ENCODE measurements at regions not wholly inside any gene's neighbourhood (a gene's known extent, or its start where the extent isn't known, plus 50 kb on each side); places are given as distances from the start of the nearest gene placed in this dataset.

DNA sequence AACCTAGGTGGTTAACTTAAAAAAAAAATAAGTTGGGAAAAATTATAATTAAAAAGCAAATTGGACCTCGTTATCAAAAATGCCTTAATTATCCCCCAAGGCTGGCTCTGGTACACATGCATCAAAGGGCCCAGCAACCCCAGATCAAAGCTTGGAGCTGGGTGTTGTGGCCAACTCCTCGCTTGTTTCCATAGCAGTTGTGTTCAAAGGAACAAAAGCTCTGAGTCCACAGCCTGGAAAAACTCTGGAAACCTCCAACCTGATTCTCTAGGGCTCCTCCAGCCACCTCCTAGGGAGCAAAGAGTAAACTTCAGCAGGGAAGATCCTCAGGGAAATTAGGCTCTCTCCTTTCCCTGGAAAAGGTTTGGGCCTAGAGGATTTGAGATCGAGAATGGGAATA is 149.4 kb downstream of the NXPE2 start:
- no peak for TF ChIP-seq POLR2AphosphoS5 (IDR thresholded peaks at IDR 0.05; ENCODE audit: low read depth, low read length)
- TF ChIP-seq, protein P1, sequence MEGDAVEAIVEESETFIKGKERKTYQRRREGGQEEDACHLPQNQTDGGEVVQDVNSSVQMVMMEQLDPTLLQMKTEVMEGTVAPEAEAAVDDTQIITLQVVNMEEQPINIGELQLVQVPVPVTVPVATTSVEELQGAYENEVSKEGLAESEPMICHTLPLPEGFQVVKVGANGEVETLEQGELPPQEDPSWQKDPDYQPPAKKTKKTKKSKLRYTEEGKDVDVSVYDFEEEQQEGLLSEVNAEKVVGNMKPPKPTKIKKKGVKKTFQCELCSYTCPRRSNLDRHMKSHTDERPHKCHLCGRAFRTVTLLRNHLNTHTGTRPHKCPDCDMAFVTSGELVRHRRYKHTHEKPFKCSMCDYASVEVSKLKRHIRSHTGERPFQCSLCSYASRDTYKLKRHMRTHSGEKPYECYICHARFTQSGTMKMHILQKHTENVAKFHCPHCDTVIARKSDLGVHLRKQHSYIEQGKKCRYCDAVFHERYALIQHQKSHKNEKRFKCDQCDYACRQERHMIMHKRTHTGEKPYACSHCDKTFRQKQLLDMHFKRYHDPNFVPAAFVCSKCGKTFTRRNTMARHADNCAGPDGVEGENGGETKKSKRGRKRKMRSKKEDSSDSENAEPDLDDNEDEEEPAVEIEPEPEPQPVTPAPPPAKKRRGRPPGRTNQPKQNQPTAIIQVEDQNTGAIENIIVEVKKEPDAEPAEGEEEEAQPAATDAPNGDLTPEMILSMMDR (IDR thresholded peaks at IDR 0.05) = no peak
- TF ChIP-seq, protein P2, sequence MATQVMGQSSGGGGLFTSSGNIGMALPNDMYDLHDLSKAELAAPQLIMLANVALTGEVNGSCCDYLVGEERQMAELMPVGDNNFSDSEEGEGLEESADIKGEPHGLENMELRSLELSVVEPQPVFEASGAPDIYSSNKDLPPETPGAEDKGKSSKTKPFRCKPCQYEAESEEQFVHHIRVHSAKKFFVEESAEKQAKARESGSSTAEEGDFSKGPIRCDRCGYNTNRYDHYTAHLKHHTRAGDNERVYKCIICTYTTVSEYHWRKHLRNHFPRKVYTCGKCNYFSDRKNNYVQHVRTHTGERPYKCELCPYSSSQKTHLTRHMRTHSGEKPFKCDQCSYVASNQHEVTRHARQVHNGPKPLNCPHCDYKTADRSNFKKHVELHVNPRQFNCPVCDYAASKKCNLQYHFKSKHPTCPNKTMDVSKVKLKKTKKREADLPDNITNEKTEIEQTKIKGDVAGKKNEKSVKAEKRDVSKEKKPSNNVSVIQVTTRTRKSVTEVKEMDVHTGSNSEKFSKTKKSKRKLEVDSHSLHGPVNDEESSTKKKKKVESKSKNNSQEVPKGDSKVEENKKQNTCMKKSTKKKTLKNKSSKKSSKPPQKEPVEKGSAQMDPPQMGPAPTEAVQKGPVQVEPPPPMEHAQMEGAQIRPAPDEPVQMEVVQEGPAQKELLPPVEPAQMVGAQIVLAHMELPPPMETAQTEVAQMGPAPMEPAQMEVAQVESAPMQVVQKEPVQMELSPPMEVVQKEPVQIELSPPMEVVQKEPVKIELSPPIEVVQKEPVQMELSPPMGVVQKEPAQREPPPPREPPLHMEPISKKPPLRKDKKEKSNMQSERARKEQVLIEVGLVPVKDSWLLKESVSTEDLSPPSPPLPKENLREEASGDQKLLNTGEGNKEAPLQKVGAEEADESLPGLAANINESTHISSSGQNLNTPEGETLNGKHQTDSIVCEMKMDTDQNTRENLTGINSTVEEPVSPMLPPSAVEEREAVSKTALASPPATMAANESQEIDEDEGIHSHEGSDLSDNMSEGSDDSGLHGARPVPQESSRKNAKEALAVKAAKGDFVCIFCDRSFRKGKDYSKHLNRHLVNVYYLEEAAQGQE (IDR thresholded peaks at IDR 0.05; ENCODE audit: low read depth, low read length) = no peak
- no peak for TF ChIP-seq MXI1 (IDR thresholded peaks at IDR 0.05; ENCODE audit: low read depth, low read length)
- no peak for TF ChIP-seq FOXJ3 (CRISPR knock-in tag; IDR thresholded peaks at IDR 0.05)
- TF ChIP-seq CHD2 (IDR thresholded peaks at IDR 0.05; ENCODE audit: low read length, partially characterized antibody) = no peak
- TF ChIP-seq NRF1 (IDR thresholded peaks at IDR 0.05; ENCODE audit: low read depth, low read length) = no peak
- TF ChIP-seq, protein P3, sequence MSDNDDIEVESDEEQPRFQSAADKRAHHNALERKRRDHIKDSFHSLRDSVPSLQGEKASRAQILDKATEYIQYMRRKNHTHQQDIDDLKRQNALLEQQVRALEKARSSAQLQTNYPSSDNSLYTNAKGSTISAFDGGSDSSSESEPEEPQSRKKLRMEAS (IDR thresholded peaks at IDR 0.05; ENCODE audit: low read depth) = no peak
- no peak for TF ChIP-seq JUND (IDR thresholded peaks at IDR 0.05)
- TF ChIP-seq, protein P4, sequence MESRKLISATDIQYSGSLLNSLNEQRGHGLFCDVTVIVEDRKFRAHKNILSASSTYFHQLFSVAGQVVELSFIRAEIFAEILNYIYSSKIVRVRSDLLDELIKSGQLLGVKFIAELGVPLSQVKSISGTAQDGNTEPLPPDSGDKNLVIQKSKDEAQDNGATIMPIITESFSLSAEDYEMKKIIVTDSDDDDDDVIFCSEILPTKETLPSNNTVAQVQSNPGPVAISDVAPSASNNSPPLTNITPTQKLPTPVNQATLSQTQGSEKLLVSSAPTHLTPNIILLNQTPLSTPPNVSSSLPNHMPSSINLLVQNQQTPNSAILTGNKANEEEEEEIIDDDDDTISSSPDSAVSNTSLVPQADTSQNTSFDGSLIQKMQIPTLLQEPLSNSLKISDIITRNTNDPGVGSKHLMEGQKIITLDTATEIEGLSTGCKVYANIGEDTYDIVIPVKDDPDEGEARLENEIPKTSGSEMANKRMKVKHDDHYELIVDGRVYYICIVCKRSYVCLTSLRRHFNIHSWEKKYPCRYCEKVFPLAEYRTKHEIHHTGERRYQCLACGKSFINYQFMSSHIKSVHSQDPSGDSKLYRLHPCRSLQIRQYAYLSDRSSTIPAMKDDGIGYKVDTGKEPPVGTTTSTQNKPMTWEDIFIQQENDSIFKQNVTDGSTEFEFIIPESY (IDR thresholded peaks at IDR 0.05; ENCODE audit: borderline replicate concordance, low read depth) = no peak
- no peak for TF ChIP-seq RFX5 (IDR thresholded peaks at IDR 0.05; ENCODE audit: low read length)
